SH-SY5Y (cell line): ENCODE measurements at regions not wholly inside any gene's neighbourhood (a gene's known extent, or its start where the extent isn't known, plus 50 kb on each side); places are given as distances from the start of the nearest gene placed in this dataset.

Source experiments
- GATA2 ChIP-seq: IDR thresholded peaks from 2 replicates; pipeline ENCODE4 v1.6.1; 2011; ENCODE audit warnings: mild to moderate bottlenecking, low read depth, low read length
- GATA3 ChIP-seq: IDR thresholded peaks from 2 replicates; pipeline ENCODE4 v1.6.1; 2011; ENCODE audit warnings: low read depth, mild to moderate bottlenecking, low read length, moderate library complexity

- no peak for TF ChIP-seq GATA2
- TF ChIP-seq GATA3, result no peak
Observed at GRCh38 chr3:62999791-63000190, 124.6 kb upstream of the CADPS start.
